OCI-LY7 (cell line): ENCODE measurements at regions not wholly inside any gene's neighbourhood (a gene's known extent, or its start where the extent isn't known, plus 50 kb on each side); places are given as distances from the start of the nearest gene placed in this dataset.

Source experiments
- BruUV-seq: library from RNA; stranded (reverse); fragments of 400-500 nt; replicated peaks from 2 replicates; lab custom pipeline; 2021; lab: Mats Ljungman, UMichigan
- CTCF ChIA-PET: fragments of 300-600 bp; sonication (Branson Sonifier 250); formaldehyde crosslinking; loops from one replicate; lab custom pipeline; 2022; ENCODE audit warnings: antibody characterized with exemption; ENCODE audit not compliant: unreplicated experiment; lab: Charles Lee
- POLR2A ChIA-PET: fragments of 300-600 bp; sonication (Branson Sonifier 250); formaldehyde crosslinking; loops from one replicate; lab custom pipeline; 2022; ENCODE audit warnings: antibody characterized with exemption; lab: Charles Lee
- DNase-seq: peaks from one replicate; pipeline ENCODE4 v3.0.0-alpha.2; 2015; ENCODE audit warnings: low spot score
- H2AFZ ChIP-seq: fragments of 200-600 bp; sonication (generic), shearing (Covaris generic); 2 replicates; pipeline ENCODE4 v1.6.1; 2014; ENCODE audit warnings: mild to moderate bottlenecking, antibody characterized with exemption, low read length, moderate library complexity
- H3K27ac ChIP-seq: fragments of 200-600 bp; sonication (generic); 2 replicates; pipeline ENCODE4 v1.5.1; 2014; ENCODE audit warnings: mixed run types, low read depth, mild to moderate bottlenecking, moderate library complexity, low read length, inconsistent platforms; ENCODE audit not compliant: poor library complexity, severe bottlenecking
- H3K36me3 ChIP-seq: fragments of 200-600 bp; sonication (generic); 2 replicates; pipeline ENCODE4 v1.6.1; 2014; ENCODE audit warnings: mild to moderate bottlenecking, antibody characterized with exemption, low read length, moderate library complexity, mixed read lengths; ENCODE audit not compliant: insufficient read depth
- H3K4me1 ChIP-seq: fragments of 200-600 bp; sonication (generic); 2 replicates; pipeline ENCODE4 v1.5.1; 2014; ENCODE audit warnings: mild to moderate bottlenecking, low read length; ENCODE audit not compliant: insufficient read depth, poor library complexity, severe bottlenecking
- H3K4me2 ChIP-seq: fragments of 200-600 bp; sonication (generic); 2 replicates; pipeline ENCODE4 v1.6.1; 2014; ENCODE audit warnings: mild to moderate bottlenecking, low read length
- H3K4me3 ChIP-seq: fragments of 200-600 bp; sonication (generic); 2 replicates; pipeline ENCODE4 v1.5.1; 2014; ENCODE audit warnings: mild to moderate bottlenecking, low read depth, low read length; ENCODE audit not compliant: poor library complexity, severe bottlenecking
- H3K79me2 ChIP-seq: fragments of 200-600 bp; sonication (generic); 2 replicates; pipeline ENCODE4 v1.6.1; 2016; ENCODE audit warnings: low read depth, mild to moderate bottlenecking, low read length, moderate library complexity, mixed read lengths; ENCODE audit not compliant: insufficient read depth
- H3K9me2 ChIP-seq: fragments of 200-600 bp; sonication (generic); 2 replicates; pipeline ENCODE4 v1.6.1; 2016; ENCODE audit warnings: mild to moderate bottlenecking, low read length, mixed read lengths; ENCODE audit not compliant: insufficient read depth
- H3K9me3 ChIP-seq: fragments of 200-600 bp; sonication (generic); 2 replicates; pipeline ENCODE4 v1.6.1; 2014; ENCODE audit warnings: mild to moderate bottlenecking, mixed run types, low read length, mixed read lengths
- H4K20me1 ChIP-seq: fragments of 200-600 bp; sonication (generic); 2 replicates; pipeline ENCODE4 v1.6.1; 2014; ENCODE audit warnings: mild to moderate bottlenecking, antibody characterized with exemption, low read length, moderate library complexity, mixed read lengths; ENCODE audit not compliant: insufficient read depth
- CTCF ChIP-seq: fragments of 200-600 bp; sonication (generic); conservative IDR thresholded peaks from 2 replicates; pipeline ENCODE4 v1.5.1; 2014; ENCODE audit warnings: mild to moderate bottlenecking, antibody characterized with exemption, low read length, moderate library complexity, mixed read lengths
- EZH2phosphoT487 ChIP-seq: fragments of 200-600 bp; sonication (generic); IDR thresholded peaks from 2 replicates; pipeline ENCODE4 v1.6.1; 2018; ENCODE audit warnings: low read depth, borderline replicate concordance, mild to moderate bottlenecking, mixed run types, antibody characterized with exemption, low read length, moderate library complexity, mixed read lengths
- intact Hi-C: fragments of 100-400 bp; cut with micrococcal nuclease; formaldehyde crosslinking; loops from one replicate; pipeline ENCODE4 v1.10.0; 2022; ENCODE audit not compliant: unreplicated experiment

GRCh38 chr10:4345877-4346646 lies 479.9 kb upstream of the AKR1E2 start:
- H3K36me3 ChIP-seq = no peaks in the 10 kb centered on the region
- H4K20me1 ChIP-seq = no peaks in the 10 kb centered on the region
- DNase-seq = no peak
- ChIA-PET POLR2A (interaction anchor here (0.5 kb wide), 1 partner anchor 11 kb away, joined by 6 read pairs; no protein-coding TSS in a partner anchor), CTCF (no interaction called here)
- H3K4me1 ChIP-seq = no peaks in the 10 kb centered on the region
- H3K9me3 ChIP-seq = no peaks in the 10 kb centered on the region
- H3K4me2 ChIP-seq = no peak overlapping the region
- no peak overlapping the region for H3K27ac ChIP-seq
- H3K9me2 ChIP-seq = no peaks in the 10 kb centered on the region
- no TSS peak for BruUV-seq
- TF ChIP-seq CTCF = no peak
- TF ChIP-seq EZH2phosphoT487 = no peak
- no peak overlapping the region for H2AFZ ChIP-seq
- no peaks in the 10 kb centered on the region for H3K79me2 ChIP-seq
- no peak overlapping the region for H3K4me3 ChIP-seq
- intact Hi-C loops = no loop called here

GRCh38 chr10:4344492-4344994 lies 481.5 kb upstream of the AKR1E2 start:
- no TSS peak for BruUV-seq
- Histone ChIP-seq H3K9me3 (no peaks in the 10 kb centered on the region), H3K27ac (no peak overlapping the region), H3K4me2 (no peak overlapping the region), H3K36me3 (no peaks in the 10 kb centered on the region), H3K4me3 (no peak overlapping the region), H3K4me1 (no peaks in the 10 kb centered on the region), H3K79me2 (no peaks in the 10 kb centered on the region), H3K9me2 (no peaks in the 10 kb centered on the region), H2AFZ (no peak overlapping the region), H4K20me1 (no peaks in the 10 kb centered on the region)
- CTCF ChIA-PET = no interaction called here
- intact Hi-C loops = no loop called here
- no peak for DNase-seq
- POLR2A ChIA-PET = no interaction called here
- no peak for TF ChIP-seq EZH2phosphoT487
- no peak for TF ChIP-seq CTCF

- POLR2A ChIA-PET = interaction anchor here (0.7 kb wide), 1 partner anchor 13 kb away, joined by 3 read pairs; no protein-coding TSS in a partner anchor
- Histone ChIP-seq H3K9me2 (no peaks in the 10 kb centered on the region), H3K4me1 (no peaks in the 10 kb centered on the region), H3K4me3 (no peak overlapping the region), H2AFZ (no peak overlapping the region), H3K79me2 (no peaks in the 10 kb centered on the region), H3K4me2 (no peak overlapping the region), H3K36me3 (no peaks in the 10 kb centered on the region), H3K9me3 (no peaks in the 10 kb centered on the region), H4K20me1 (no peaks in the 10 kb centered on the region), H3K27ac (no peak overlapping the region)
- TF ChIP-seq EZH2phosphoT487 (no peak), CTCF (no peak)
- CTCF ChIA-PET = no interaction called here
- BruUV-seq = no TSS peak
- intact Hi-C loops = no loop called here
- no peak for DNase-seq
These were observed 482.1 kb upstream of the AKR1E2 start for GRCh38 chr10:4343873-4344272.
